GM12878 (cell line): ENCODE measurements at regions not wholly inside any gene's neighbourhood (a gene's known extent, or its start where the extent isn't known, plus 50 kb on each side); places are given as distances from the start of the nearest gene placed in this dataset.
"Not testable (repeated sequence)": the region's sequence is repeated elsewhere in the genome, so short reads cannot be mapped to it uniquely, and the experiment has no call there.

Source experiments
- ATAC-seq: fragments of 200-7000 bp; cut with Tn5 transposase; 3 replicates; pipeline ENCODE4 v1.9.1; 2020; ENCODE audit warnings: mild to moderate bottlenecking, moderate library complexity
- BruUV-seq: library from RNA; stranded (reverse); fragments of 400-500 nt; replicated peaks from 2 replicates; lab custom pipeline; 2021; lab: Mats Ljungman, UMichigan
- CTCF ChIA-PET: fragments of 300-600 bp; sonication (Branson Sonifier 250); formaldehyde crosslinking; extraction: SDS; loops from one replicate; lab custom pipeline; 2021; ENCODE audit warnings: inconsistent platforms; lab: Yijun Ruan, JAX
- POLR2A ChIA-PET: fragments of 350-600 bp; formaldehyde crosslinking; extraction: SDS; loops from one replicate; lab custom pipeline; 2021; ENCODE audit warnings: inconsistent platforms; lab: Charles Lee
- RAD21 ChIA-PET: fragments of 300-600 bp; sonication (Branson Sonifier 250); formaldehyde crosslinking; loops from one replicate; lab custom pipeline; 2023; ENCODE audit warnings: antibody characterized with exemption; ENCODE audit not compliant: unreplicated experiment; lab: Charles Lee
- SMC1A ChIA-PET: fragments of 300-600 bp; sonication (Branson Sonifier 250); formaldehyde crosslinking; loops from one replicate; lab custom pipeline; 2023; ENCODE audit not compliant: unreplicated experiment, uncharacterized antibody; lab: Charles Lee
- DNase-seq: peaks from one replicate; pipeline ENCODE4 v3.0.0-alpha.2; 2011; ENCODE audit warnings: low read depth, low spot score
- FAIRE-seq: peaks from 3 replicates; lab custom pipeline; 2011; peaks lifted over from hg19 to GRCh38; lab: Jason Lieb, UNC
- H2AFZ ChIP-seq: 2 replicates; pipeline ENCODE4 v1.6.0; 2011; ENCODE audit warnings: low read depth, low read length, control low read depth; ENCODE audit not compliant: control insufficient read depth
- H3K27ac ChIP-seq: 2 replicates; pipeline ENCODE4 v1.5.1; 2011; ENCODE audit warnings: control low read depth; ENCODE audit not compliant: control insufficient read depth, insufficient read depth
- H3K27me3 ChIP-seq, 2 experiments: replicated peaks in 1 of 2; 2 replicates each; pipeline versions ENCODE4 v1.6.0 to v1.6.1; 2011; ENCODE audit warnings: low read length in 1 of 2; ENCODE audit not compliant: control insufficient read depth in 2 of 2, insufficient read depth in 2 of 2
- H3K36me3 ChIP-seq, 2 experiments: 2 replicates each; pipeline ENCODE4 v1.5.1; 2011; ENCODE audit warnings: low read length in 1 of 2; ENCODE audit not compliant: control insufficient read depth in 2 of 2, insufficient read depth in 2 of 2
- H3K4me1 ChIP-seq: 2 replicates; pipeline ENCODE4 v1.6.1; 2011; ENCODE audit warnings: mild to moderate bottlenecking, low read length, moderate library complexity, mixed read lengths; ENCODE audit not compliant: control insufficient read depth, insufficient read depth
- H3K4me2 ChIP-seq: 2 replicates; pipeline ENCODE4 v1.6.0; 2011; ENCODE audit warnings: control low read depth; ENCODE audit not compliant: control insufficient read depth, insufficient read depth
- H3K4me3 ChIP-seq: fragments of 200-600 bp; sonication (generic); 2 replicates; pipeline ENCODE4 v1.5.1; 2016
- H3K79me2 ChIP-seq: 2 replicates; pipeline ENCODE4 v1.6.0; 2011; ENCODE audit warnings: low read length; ENCODE audit not compliant: control insufficient read depth, insufficient read depth
- H3K9ac ChIP-seq: 2 replicates; pipeline ENCODE4 v1.8.0; 2011; ENCODE audit warnings: low read length, control low read depth, mixed read lengths; ENCODE audit not compliant: control insufficient read depth, insufficient read depth
- H3K9me3 ChIP-seq: replicated peaks from 3 replicates; pipeline ENCODE4 v1.5.1; 2011; ENCODE audit warnings: mild to moderate bottlenecking, low read length; ENCODE audit not compliant: control insufficient read depth, insufficient read depth
- H4K20me1 ChIP-seq: 2 replicates; pipeline ENCODE4 v1.6.0; 2011; ENCODE audit not compliant: control insufficient read depth, insufficient read depth
- WGBS: methylation state at CpG from one replicate; pipeline ENCODE4 v1.1.6; 2016; ENCODE audit warnings: low lambda C conversion rate; ENCODE audit not compliant: insufficient replicate concordance, insufficient coverage; ENCODE audit errors: missing lambda C conversion rate; 5-methylcytosine and 5-hydroxymethylcytosine counted together
- in situ Hi-C: fragments of 300-500 bp; cut with MboI; formaldehyde crosslinking; loops from 9 replicates; pipeline ENCODE4 v1.14.3; 2018; ENCODE audit warnings: mixed read lengths
- intact Hi-C: fragments of 100-400 bp; cut with micrococcal nuclease; formaldehyde crosslinking; loops from one replicate; pipeline ENCODE4 v1.14.2; 2022; ENCODE audit not compliant: unreplicated experiment

GRCh38 chr15:20261321-20262280 is 280.0 kb downstream of the GOLGA6L6 start:
- SMC1A ChIA-PET, RAD21 ChIA-PET, DNase-seq: not testable (repeated sequence)

GRCh38 chr15:20260650-20261049 is 280.9 kb downstream of the GOLGA6L6 start:
- RAD21 ChIA-PET, POLR2A ChIA-PET, ATAC-seq, CTCF ChIA-PET, in situ Hi-C loops, H3K9me3 ChIP-seq, H3K27me3 ChIP-seq, BruUV-seq, H2AFZ ChIP-seq, H4K20me1 ChIP-seq, H3K9ac ChIP-seq, SMC1A ChIA-PET, H3K36me3 ChIP-seq, FAIRE-seq, DNase-seq, H3K79me2 ChIP-seq, intact Hi-C loops, H3K4me2 ChIP-seq, H3K27ac ChIP-seq, H3K4me3 ChIP-seq, H3K4me1 ChIP-seq: not testable (repeated sequence)
- WGBS = 13% methylated on average over 7 of the region's 7 CpGs

More at GRCh38 chr15:20261321-20262280, 280.0 kb downstream of the GOLGA6L6 start:
- H2AFZ ChIP-seq, BruUV-seq, ATAC-seq, H3K4me1 ChIP-seq, H3K79me2 ChIP-seq, POLR2A ChIA-PET, H3K9ac ChIP-seq, H4K20me1 ChIP-seq, H3K36me3 ChIP-seq, H3K4me3 ChIP-seq, in situ Hi-C loops, H3K4me2 ChIP-seq, intact Hi-C loops, H3K27ac ChIP-seq, CTCF ChIA-PET, FAIRE-seq, H3K9me3 ChIP-seq, H3K27me3 ChIP-seq: not testable (repeated sequence)
- WGBS = 32% methylated on average over 15 of the region's 16 CpGs

GRCh38 chr15:20259559-20260190 is 281.9 kb downstream of the GOLGA6L6 start:
- DNase-seq, H3K27me3 ChIP-seq, H3K4me2 ChIP-seq, SMC1A ChIA-PET, BruUV-seq, POLR2A ChIA-PET, ATAC-seq, H3K9me3 ChIP-seq, FAIRE-seq, H3K4me1 ChIP-seq, H3K4me3 ChIP-seq, intact Hi-C loops, RAD21 ChIA-PET, CTCF ChIA-PET, H2AFZ ChIP-seq, H3K27ac ChIP-seq, H3K9ac ChIP-seq, H3K36me3 ChIP-seq, H3K79me2 ChIP-seq, H4K20me1 ChIP-seq: not testable (repeated sequence)
- 20% methylated on average over 9 of the region's 9 CpGs for WGBS
- in situ Hi-C loops = loop anchor here (10.0 kb wide), 1 partner anchor 65 kb away; no protein-coding TSS in a partner anchor
